Activated CD4-positive, alpha-beta T cell treated with anti-CD3 and anti-CD28 coated beads, Interleukin-2, amount 50 U/mL, for 16 hours (primary cell): ENCODE measurements at regions not wholly inside any gene's neighbourhood (a gene's known extent, or its start where the extent isn't known, plus 50 kb on each side); places are given as distances from the start of the nearest gene placed in this dataset.

Source experiments
- DNase-seq: peaks from one replicate; pipeline ENCODE4 v3.0.0-alpha.2; 2020

GRCh38 chr2:129653246-129653645 is 326.2 kb upstream of the RAB6C start:
- DNase-seq: no peak

DNA sequence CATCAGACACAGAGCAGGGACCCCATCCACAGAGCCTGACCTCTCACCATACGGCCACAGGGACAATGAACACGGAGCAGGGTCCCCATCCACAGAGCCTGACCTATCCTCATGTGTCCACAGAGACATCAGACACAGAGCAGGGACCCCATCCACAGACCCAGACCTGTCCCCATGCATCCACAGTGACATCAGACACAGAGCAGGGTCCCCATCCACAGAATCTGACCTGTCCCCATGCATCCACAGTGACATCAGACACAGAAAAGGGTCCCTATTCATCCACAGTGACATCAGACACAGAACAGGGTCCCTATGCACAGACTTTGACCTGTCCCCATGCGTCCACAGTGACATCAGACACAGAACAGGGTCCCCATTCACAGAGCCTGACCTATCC is 325.1 kb upstream of the RAB6C start:
- DNase-seq: no peak

- DNase-seq: no peak
Measured at GRCh38 chr2:129656081-129656598, 323.3 kb upstream of the RAB6C start.

DNA sequence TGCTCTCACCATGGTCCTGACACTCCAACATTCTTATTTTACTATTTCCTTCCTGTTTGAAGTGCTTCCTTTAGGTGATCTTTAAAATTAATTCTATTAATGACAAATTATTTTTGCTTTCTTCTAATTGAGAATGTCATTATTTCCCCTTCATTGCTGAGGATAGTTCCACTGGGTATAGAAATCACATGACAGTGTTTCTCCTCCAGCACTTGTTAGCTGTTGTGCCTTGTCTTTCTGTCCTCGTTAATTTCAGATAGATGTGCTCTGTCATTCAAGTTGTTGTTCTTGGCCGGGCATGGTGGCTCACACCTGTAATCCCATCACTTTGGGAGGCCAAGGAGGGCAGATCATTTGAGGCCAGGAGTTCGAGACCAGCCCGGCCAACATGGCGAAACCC is 321.0 kb upstream of the RAB6C start:
- DNase-seq: no peak

DNA sequence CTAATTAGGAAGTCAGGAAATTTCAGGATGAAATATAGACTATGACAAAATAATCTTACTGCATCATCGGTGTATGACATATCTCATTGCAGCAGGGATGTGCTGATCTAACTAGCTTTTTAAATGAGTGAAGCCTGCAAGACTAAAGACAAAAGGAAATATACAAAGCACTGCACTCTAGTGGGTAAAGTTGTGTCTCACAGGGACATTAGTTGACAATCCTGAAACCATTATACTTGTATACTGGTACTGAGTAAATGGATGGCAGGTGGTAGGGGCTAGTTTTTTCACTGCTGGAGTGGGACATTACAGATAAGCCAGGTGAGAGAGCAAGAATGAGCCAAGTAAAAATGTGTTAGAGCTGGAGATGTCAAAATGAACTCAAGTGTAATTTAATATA is 317.5 kb upstream of the RAB6C start:
- no peak for DNase-seq

GRCh38 chr2:129667577-129667976 is 311.9 kb upstream of the RAB6C start:
- DNase-seq: no peak

DNA sequence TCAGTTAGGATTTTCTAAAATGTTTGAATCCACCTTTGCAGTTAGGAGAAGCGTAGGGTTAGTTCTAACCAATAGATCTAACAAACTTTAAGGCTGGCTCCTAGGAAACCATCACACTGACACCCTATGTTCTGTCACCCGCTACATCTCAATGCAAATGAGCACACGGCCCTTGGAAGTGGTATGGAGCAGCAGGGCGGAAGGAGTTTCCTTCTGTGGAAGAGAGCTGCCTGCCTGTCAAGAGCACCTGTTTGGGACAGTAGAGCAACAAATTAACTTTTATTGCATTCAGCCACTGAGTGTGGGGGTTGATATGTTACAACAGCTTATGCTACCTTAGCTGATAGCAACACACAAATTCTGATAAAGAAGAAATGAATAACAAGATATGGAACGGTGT is 306.9 kb upstream of the RAB6C start:
- no peak for DNase-seq

GRCh38 chr2:129673234-129673633 is 306.2 kb upstream of the RAB6C start:
- DNase-seq: no peak

DNA sequence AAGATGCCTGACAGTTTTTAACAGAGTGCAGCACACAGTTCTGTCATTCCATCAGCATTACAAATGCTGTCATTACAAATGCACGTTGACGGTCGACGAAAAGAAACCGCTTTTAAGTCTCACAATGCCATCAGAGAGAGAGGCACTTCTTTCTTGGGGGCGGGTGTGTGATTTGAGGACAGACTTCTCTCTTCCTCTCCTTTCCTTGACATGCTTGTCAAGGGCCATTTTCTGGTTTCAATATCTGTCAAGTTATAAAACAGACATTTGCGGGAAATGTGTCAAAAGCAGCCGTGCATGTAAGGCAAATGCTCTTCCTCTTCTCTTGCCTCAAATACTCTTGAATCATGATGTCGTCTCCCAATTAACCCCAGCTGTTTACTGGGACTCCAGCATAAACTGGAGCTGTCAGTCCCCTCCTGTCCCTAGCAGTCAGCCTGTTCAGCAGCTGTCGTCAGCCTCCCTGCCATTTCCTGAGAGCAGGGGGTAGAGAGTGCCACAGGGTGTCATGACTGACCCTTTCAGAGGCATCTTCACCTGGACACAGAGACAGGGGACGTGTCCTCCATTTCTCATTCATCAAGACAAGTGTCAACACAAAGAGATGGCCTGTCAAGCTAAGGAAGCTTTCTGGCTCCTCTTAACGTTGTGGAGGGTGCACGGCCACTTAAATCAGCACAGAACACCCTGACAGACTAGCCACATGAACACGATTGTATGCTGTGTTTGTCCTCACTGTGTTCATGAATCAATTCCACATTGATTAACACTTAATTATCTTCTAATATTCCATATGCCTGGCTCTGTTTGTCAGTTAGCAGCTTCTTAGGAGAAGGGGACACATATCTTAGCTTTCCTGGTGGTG is 305.4 kb upstream of the RAB6C start:
- no peak for DNase-seq

- no peak for DNase-seq
Measured at GRCh38 chr2:129678751-129679150, 300.7 kb upstream of the RAB6C start.

GRCh38 chr2:129681788-129682187 is 297.7 kb upstream of the RAB6C start:
- no peak for DNase-seq

DNA sequence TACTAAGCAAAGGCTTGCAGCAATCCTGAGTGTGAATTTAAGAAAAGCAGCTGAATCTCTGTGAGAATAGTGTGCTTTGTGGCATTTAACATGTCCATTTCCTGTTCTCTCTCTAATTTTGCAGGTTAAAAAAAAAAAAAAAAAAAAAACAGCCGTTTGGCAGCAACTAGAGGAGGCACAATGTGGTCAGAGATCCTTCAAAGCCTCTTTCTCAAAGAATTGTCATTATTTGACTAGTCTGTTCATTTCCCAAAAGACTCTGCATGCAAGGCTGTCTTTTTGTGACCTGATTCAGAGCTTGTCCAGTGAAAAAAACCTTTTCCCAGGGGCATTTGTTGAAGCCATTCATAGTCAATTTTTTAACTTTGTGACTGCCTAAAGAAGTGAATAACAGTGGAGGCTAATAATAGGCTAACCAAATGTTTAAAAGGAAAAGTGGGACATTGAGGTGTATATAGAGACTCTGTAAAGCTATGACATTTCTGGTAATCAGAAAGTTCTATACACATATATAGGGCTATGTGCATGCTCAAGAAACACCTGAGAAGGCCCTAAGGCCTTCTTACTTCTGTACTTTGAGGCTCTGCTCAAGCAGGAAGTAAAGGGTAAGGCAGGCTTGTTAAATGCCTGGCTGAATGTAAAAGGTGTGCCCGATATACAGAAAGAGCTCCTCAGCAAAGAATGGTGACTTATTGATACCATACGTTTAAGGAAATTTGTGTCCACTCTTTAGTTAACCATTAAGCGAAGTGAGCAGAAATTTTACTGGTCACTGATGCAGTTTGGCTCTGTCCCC is 289.6 kb upstream of the RAB6C start:
- DNase-seq: no peak

DNA sequence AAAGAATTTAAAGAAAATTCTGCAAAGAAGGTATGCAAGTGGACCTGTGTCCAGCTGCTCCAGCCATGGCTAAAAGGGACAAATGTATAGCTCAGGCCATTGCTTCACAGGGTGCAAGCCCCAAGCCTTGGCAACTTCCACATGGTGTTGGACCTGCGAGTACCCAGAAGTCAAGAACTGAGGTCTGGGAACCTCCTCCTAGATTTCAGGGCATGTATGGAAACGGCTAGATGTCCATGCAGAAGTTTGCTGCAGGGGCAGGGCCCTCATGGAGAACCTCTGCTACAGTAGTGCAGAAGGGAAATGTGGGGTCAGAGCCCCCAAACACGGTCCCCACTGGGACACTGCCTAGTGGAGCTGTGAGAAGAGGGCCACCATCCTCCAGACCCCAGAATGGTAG is 284.0 kb upstream of the RAB6C start:
- no peak for DNase-seq

GRCh38 chr2:129698593-129698992 is 280.9 kb upstream of the RAB6C start:
- DNase-seq: no peak

GRCh38 chr2:129699781-129700573 is 279.5 kb upstream of the RAB6C start:
- DNase-seq: no peak

DNA sequence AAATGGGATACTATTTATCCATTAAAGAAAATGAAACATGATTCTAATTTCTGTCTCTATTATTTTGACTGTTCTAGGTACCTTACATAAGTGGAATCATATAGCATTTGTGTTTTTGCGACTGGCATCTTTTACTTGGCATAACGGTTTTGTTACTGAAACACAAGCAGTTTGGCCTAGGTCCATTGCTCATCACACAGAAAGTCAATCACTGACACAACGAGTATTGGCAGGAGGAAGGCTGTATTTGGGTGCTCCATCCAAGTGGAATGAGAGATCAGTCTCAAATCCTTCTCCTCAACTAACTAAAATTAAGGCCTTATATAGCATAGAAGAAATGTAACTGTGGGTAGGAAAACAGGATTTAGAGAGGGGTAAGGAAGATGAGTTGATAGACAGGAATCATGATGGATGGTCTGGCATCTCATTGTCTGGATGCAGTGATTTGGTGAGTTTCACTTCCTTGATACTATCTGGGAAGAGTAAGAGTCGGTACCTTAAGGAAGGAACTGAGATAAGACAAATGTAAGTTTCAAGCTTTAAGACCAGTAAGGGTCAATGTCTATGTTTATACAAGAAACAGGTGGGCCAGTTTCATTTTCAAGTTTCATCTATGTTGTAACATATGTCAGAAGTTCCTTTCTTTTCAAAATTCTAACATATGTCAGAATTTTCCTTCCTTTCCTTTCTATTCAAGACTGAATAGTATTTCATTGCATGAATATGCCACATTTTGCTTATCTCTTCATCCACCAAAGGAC is 276.9 kb upstream of the RAB6C start:
- DNase-seq: no peak

DNA sequence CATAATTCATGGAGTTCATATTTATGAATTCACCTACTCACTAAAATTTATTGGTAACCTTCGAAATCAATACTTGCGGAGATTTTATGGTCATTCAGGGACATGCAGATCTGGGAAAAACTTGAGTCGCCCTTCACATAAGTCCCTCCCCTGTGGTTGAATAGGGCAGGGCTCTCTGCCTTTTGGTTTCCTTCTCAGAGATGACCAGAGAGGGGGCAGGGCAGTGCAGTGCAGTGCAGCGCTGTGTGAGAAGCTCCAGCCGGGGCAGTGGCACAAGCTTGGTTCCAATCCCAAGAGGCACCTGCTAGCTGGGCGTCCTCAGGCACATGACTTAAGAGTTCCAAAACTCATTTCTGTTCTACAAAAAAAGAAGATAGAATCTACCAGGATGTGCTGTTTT is 274.4 kb upstream of the RAB6C start:
- no peak for DNase-seq

- DNase-seq: no peak
Measured at GRCh38 chr2:129707800-129708199, 271.7 kb upstream of the RAB6C start.

DNA sequence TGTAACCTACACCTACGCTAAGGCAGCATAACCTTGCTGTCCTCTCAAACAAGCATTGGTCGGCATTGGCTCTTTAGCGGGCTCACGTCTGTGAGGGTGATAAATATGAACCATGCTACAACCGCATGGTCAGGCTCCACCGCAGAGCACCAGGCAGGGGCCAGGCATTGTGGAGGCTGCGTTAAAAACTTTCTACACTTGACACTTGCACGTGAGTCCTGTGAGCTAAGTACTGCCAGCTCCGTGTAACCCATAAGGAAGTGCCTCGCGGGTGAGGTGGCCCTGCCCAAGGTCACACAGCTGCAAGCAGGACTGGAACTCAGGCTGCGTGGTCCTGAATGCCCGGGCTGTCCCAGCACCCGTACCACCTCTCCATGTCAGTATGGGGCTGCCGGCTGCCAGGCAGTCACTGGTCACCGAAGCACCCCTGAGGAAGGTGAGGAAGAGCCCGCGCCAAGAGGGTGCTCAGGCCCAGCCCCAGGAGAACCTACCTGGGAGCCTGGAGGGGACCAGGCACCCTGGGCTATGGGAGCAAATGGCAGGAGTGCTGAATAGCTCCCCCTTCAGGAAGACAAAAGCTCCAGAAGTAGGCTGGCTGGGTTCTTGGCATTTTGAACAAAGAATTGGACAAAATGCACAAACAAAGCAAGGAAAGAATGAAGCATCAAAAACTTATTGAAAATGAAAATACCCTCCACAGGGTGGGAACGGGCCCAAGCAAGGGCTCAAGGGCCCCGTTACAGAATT is 271.1 kb upstream of the RAB6C start:
- DNase-seq: no peak

DNA sequence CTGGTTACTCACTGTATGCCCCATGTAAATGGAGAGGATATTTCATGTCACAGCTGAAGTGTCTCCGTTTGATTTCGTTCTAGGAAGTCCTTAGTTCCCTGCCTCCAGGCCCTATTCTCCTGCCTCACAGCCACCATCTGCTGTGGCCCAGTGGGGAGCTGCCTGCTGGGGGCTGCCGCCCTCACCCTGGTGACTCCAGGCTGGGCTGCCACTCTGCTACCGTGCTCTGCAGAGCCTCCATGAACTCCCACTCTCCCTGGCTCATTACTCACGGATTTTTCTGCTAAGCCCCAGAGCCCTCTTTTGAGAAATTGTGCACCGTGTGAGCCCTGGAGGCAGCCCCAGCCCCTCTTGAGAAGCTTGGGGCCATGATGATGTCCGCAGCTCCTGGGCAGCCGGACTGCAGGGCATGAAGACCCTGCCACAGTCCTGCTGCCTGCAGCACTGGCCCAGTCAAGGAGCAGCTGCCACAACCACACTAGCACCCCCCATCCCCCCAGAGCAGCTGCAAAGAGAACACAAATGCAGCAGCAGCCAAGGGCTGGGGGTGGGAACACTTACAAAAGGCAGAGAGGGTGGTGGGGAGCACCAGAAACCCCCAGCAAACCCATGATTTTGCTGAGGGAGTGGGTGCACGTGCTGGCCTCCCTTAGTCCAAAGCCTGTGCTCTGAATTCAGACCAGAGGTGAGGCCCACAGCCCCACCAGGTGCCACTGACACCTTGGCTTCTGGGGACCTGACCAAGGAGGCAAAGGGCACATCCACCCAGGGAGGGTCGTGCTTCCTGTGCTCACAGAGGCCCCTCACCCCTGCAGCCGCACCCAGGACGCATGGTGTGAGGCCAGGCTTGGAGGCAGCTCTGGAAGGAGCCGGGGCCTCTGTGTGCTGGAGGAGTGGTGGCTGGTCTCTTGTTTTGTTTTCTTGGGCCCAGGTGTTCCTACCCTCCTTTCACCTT is 270.2 kb upstream of the RAB6C start:
- DNase-seq: no peak
